NT2/D1 (cell line): ENCODE measurements at regions not wholly inside any gene's neighbourhood (a gene's known extent, or its start where the extent isn't known, plus 50 kb on each side); places are given as distances from the start of the nearest gene placed in this dataset.

Source experiments
- SUZ12 ChIP-seq: IDR thresholded peaks from 2 replicates; pipeline ENCODE4 v1.6.1; 2011; ENCODE audit not compliant: insufficient read length, insufficient read depth; ENCODE audit errors: extremely low read depth
- YY1 ChIP-seq: IDR thresholded peaks from 2 replicates; pipeline ENCODE4 v1.6.1; 2011; ENCODE audit not compliant: insufficient read length, insufficient read depth

GRCh38 chr4:138110815-138111214, 131.3 kb downstream of the SLC7A11 start:
- TF ChIP-seq YY1 (no peak), SUZ12 (no peak)
